ENCODE measurements at regions not wholly inside any gene's neighbourhood (a gene's known extent, or its start where the extent isn't known, plus 50 kb on each side); places are given as distances from the start of the nearest gene placed in this dataset.

DNA sequence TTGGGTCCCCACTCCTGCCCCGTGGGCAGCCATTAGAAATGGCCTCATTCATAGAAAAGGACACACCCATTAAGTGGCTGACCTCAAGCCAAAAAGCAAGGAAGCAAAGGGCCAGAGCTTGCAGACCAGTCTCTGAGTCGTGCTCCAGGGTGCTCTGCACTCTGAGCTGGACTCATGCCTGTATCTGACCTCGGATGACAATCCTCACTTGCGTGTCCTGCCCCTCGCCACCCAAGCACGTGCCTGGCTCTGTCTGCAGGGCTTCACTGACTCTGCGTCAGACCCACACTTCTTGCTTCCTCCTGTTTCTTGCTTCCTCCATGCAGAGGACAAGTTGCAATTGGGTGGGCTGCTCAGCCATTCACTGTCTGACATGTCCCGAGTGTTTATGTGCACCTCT, 138.8 kb downstream of the OAT start:
- no peak for TF ChIP-seq POLR2A (IDR thresholded peaks at IDR 0.05)
- TF ChIP-seq, protein P1, sequence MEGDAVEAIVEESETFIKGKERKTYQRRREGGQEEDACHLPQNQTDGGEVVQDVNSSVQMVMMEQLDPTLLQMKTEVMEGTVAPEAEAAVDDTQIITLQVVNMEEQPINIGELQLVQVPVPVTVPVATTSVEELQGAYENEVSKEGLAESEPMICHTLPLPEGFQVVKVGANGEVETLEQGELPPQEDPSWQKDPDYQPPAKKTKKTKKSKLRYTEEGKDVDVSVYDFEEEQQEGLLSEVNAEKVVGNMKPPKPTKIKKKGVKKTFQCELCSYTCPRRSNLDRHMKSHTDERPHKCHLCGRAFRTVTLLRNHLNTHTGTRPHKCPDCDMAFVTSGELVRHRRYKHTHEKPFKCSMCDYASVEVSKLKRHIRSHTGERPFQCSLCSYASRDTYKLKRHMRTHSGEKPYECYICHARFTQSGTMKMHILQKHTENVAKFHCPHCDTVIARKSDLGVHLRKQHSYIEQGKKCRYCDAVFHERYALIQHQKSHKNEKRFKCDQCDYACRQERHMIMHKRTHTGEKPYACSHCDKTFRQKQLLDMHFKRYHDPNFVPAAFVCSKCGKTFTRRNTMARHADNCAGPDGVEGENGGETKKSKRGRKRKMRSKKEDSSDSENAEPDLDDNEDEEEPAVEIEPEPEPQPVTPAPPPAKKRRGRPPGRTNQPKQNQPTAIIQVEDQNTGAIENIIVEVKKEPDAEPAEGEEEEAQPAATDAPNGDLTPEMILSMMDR (IDR thresholded peaks at IDR 0.05) = no peak
